ENCODE measurements at regions not wholly inside any gene's neighbourhood (a gene's known extent, or its start where the extent isn't known, plus 50 kb on each side); places are given as distances from the start of the nearest gene placed in this dataset.

GRCh38 chr3:135538123-135538522 is 427.4 kb upstream of the PPP2R3A start:
- Histone ChIP-seq H3K9me3 (ENCODE audit: control insufficient read depth, low read length) (peaks cover 3% of the 10 kb centered on the region), H3K27ac (ENCODE audit: low read depth in 1 of 2, low read length in 2 of 2) (no peak overlapping the region), H3K4me1 (ENCODE audit: control insufficient read depth in 1 of 2, insufficient read depth in 2 of 2, low read length in 2 of 2) (no peaks in the 10 kb centered on the region), H3K36me3 (ENCODE audit: control insufficient read depth in 1 of 2, insufficient read depth in 2 of 2, low read length in 1 of 2) (no peaks in the 10 kb centered on the region), H3K4me3 (ENCODE audit: low read length in 2 of 2) (no peak overlapping the region), H3K27me3 (ENCODE audit: control insufficient read depth in 1 of 2, insufficient read depth in 2 of 2, low read length in 1 of 2) (no peaks in the 10 kb centered on the region)
- intact Hi-C loops (cut with DNase I) = no loop called here
- no peak for DNase-seq
- no peak for ATAC-seq (ENCODE audit: low FRiP score)
- WGBS, 2 donors = 62% methylated on average over 2 of the region's 2 CpGs

- H3K9me3 ChIP-seq (ENCODE audit: control insufficient read depth, low read length) = peaks cover 3% of the 10 kb centered on the region
- 69% methylated on average over 4 of the region's 4 CpGs for WGBS, 2 donors
- no peaks in the 10 kb centered on the region for H3K4me1 ChIP-seq (ENCODE audit: control insufficient read depth in 1 of 2, insufficient read depth in 2 of 2, low read length in 2 of 2)
- intact Hi-C loops (cut with DNase I) = no loop called here
- H3K27me3 ChIP-seq (ENCODE audit: control insufficient read depth in 1 of 2, insufficient read depth in 2 of 2, low read length in 1 of 2) = no peaks in the 10 kb centered on the region
- no peak for ATAC-seq (ENCODE audit: low FRiP score)
- DNase-seq = no peak
- H3K36me3 ChIP-seq (ENCODE audit: control insufficient read depth in 1 of 2, insufficient read depth in 2 of 2, low read length in 1 of 2) = no peaks in the 10 kb centered on the region
- no peak overlapping the region for H3K27ac ChIP-seq (ENCODE audit: low read depth in 1 of 2, low read length in 2 of 2)
- H3K4me3 ChIP-seq (ENCODE audit: low read length in 2 of 2) = no peak overlapping the region
These were observed 426.2 kb upstream of the PPP2R3A start for GRCh38 chr3:135539351-135539750.

- no peak overlapping the region for H3K4me3 ChIP-seq (ENCODE audit: low read length in 2 of 2)
- peaks cover 3% of the 10 kb centered on the region for H3K9me3 ChIP-seq (ENCODE audit: control insufficient read depth, low read length)
- H3K36me3 ChIP-seq (ENCODE audit: control insufficient read depth in 1 of 2, insufficient read depth in 2 of 2, low read length in 1 of 2) = no peaks in the 10 kb centered on the region
- ATAC-seq (ENCODE audit: low FRiP score) = no peak
- intact Hi-C loops (cut with DNase I) = no loop called here
- H3K27ac ChIP-seq (ENCODE audit: low read depth in 1 of 2, low read length in 2 of 2) = no peak overlapping the region
- no peaks in the 10 kb centered on the region for H3K27me3 ChIP-seq (ENCODE audit: control insufficient read depth in 1 of 2, insufficient read depth in 2 of 2, low read length in 1 of 2)
- no peak for DNase-seq
- WGBS, 2 donors = 84 to 91% methylated on average over 3 of the region's 3 CpGs
- no peaks in the 10 kb centered on the region for H3K4me1 ChIP-seq (ENCODE audit: control insufficient read depth in 1 of 2, insufficient read depth in 2 of 2, low read length in 2 of 2)
These were observed 425.7 kb upstream of the PPP2R3A start for GRCh38 chr3:135539854-135540253.

GRCh38 chr3:135549928-135550494 is 415.5 kb upstream of the PPP2R3A start:
- no peaks in the 10 kb centered on the region for H3K36me3 ChIP-seq (ENCODE audit: control insufficient read depth in 1 of 2, insufficient read depth in 2 of 2, low read length in 1 of 2)
- intact Hi-C loops (cut with DNase I) = no loop called here
- no peaks in the 10 kb centered on the region for H3K27me3 ChIP-seq (ENCODE audit: control insufficient read depth in 1 of 2, insufficient read depth in 2 of 2, low read length in 1 of 2)
- DNase-seq (no peak), ATAC-seq (ENCODE audit: low FRiP score) (no peak)
- no peak overlapping the region for H3K27ac ChIP-seq (ENCODE audit: low read depth in 1 of 2, low read length in 2 of 2)
- 72 to 73% methylated on average over 4 of the region's 4 CpGs for WGBS, 2 donors
- H3K9me3 ChIP-seq (ENCODE audit: control insufficient read depth, low read length) = no peaks in the 10 kb centered on the region
- no peak overlapping the region for H3K4me3 ChIP-seq (ENCODE audit: low read length in 2 of 2)
- H3K4me1 ChIP-seq (ENCODE audit: control insufficient read depth in 1 of 2, insufficient read depth in 2 of 2, low read length in 2 of 2) = no peaks in the 10 kb centered on the region

- no peak overlapping the region for H3K27ac ChIP-seq (ENCODE audit: low read depth in 1 of 2, low read length in 2 of 2)
- intact Hi-C loops (cut with DNase I) = no loop called here
- 58 to 75% methylated on average over 2 of the region's 2 CpGs for WGBS, 2 donors
- no peaks in the 10 kb centered on the region for H3K36me3 ChIP-seq (ENCODE audit: control insufficient read depth in 1 of 2, insufficient read depth in 2 of 2, low read length in 1 of 2)
- ATAC-seq (ENCODE audit: low FRiP score) (no peak), DNase-seq (no peak)
- no peaks in the 10 kb centered on the region for H3K27me3 ChIP-seq (ENCODE audit: control insufficient read depth in 1 of 2, insufficient read depth in 2 of 2, low read length in 1 of 2)
- H3K4me1 ChIP-seq (ENCODE audit: control insufficient read depth in 1 of 2, insufficient read depth in 2 of 2, low read length in 2 of 2) = no peaks in the 10 kb centered on the region
- no peaks in the 10 kb centered on the region for H3K9me3 ChIP-seq (ENCODE audit: control insufficient read depth, low read length)
- H3K4me3 ChIP-seq (ENCODE audit: low read length in 2 of 2) = no peak overlapping the region
These were observed 409.4 kb upstream of the PPP2R3A start for GRCh38 chr3:135556174-135556573.

GRCh38 chr3:135558150-135558783 is 407.3 kb upstream of the PPP2R3A start:
- ATAC-seq (ENCODE audit: low FRiP score) (no peak), DNase-seq (no peak)
- Histone ChIP-seq H3K4me3 (ENCODE audit: low read length in 2 of 2) (no peak overlapping the region), H3K4me1 (ENCODE audit: control insufficient read depth in 1 of 2, insufficient read depth in 2 of 2, low read length in 2 of 2) (no peaks in the 10 kb centered on the region), H3K9me3 (ENCODE audit: control insufficient read depth, low read length) (no peaks in the 10 kb centered on the region), H3K27ac (ENCODE audit: low read depth in 1 of 2, low read length in 2 of 2) (no peak overlapping the region), H3K27me3 (ENCODE audit: control insufficient read depth in 1 of 2, insufficient read depth in 2 of 2, low read length in 1 of 2) (no peaks in the 10 kb centered on the region), H3K36me3 (ENCODE audit: control insufficient read depth in 1 of 2, insufficient read depth in 2 of 2, low read length in 1 of 2) (no peaks in the 10 kb centered on the region)
- 72 to 77% methylated on average over 8 of the region's 8 CpGs for WGBS, 2 donors
- intact Hi-C loops (cut with DNase I) = no loop called here

- 26 to 36% methylated on average over 2 of the region's 2 CpGs for WGBS, 2 donors
- H3K27ac ChIP-seq (ENCODE audit: low read depth in 1 of 2, low read length in 2 of 2) = no peak overlapping the region
- H3K9me3 ChIP-seq (ENCODE audit: control insufficient read depth, low read length) = no peaks in the 10 kb centered on the region
- no peaks in the 10 kb centered on the region for H3K4me1 ChIP-seq (ENCODE audit: control insufficient read depth in 1 of 2, insufficient read depth in 2 of 2, low read length in 2 of 2)
- intact Hi-C loops (cut with DNase I) = no loop called here
- ATAC-seq (ENCODE audit: low FRiP score) = no peak
- H3K4me3 ChIP-seq (ENCODE audit: low read length in 2 of 2) = no peak overlapping the region
- H3K36me3 ChIP-seq (ENCODE audit: control insufficient read depth in 1 of 2, insufficient read depth in 2 of 2, low read length in 1 of 2) = no peaks in the 10 kb centered on the region
- no peaks in the 10 kb centered on the region for H3K27me3 ChIP-seq (ENCODE audit: control insufficient read depth in 1 of 2, insufficient read depth in 2 of 2, low read length in 1 of 2)
- DNase-seq = no peak
These were observed 406.6 kb upstream of the PPP2R3A start for GRCh38 chr3:135558906-135559305.

GRCh38 chr3:135559802-135560201 is 405.7 kb upstream of the PPP2R3A start:
- DNase-seq (no peak), ATAC-seq (ENCODE audit: low FRiP score) (no peak)
- WGBS, 2 donors = 85 to 86% methylated on average over 5 of the region's 5 CpGs
- no peak overlapping the region for H3K27ac ChIP-seq (ENCODE audit: low read depth in 1 of 2, low read length in 2 of 2)
- no peaks in the 10 kb centered on the region for H3K4me1 ChIP-seq (ENCODE audit: control insufficient read depth in 1 of 2, insufficient read depth in 2 of 2, low read length in 2 of 2)
- intact Hi-C loops (cut with DNase I) = no loop called here
- no peaks in the 10 kb centered on the region for H3K36me3 ChIP-seq (ENCODE audit: control insufficient read depth in 1 of 2, insufficient read depth in 2 of 2, low read length in 1 of 2)
- no peak overlapping the region for H3K4me3 ChIP-seq (ENCODE audit: low read length in 2 of 2)
- no peaks in the 10 kb centered on the region for H3K27me3 ChIP-seq (ENCODE audit: control insufficient read depth in 1 of 2, insufficient read depth in 2 of 2, low read length in 1 of 2)
- no peaks in the 10 kb centered on the region for H3K9me3 ChIP-seq (ENCODE audit: control insufficient read depth, low read length)

- intact Hi-C loops (cut with DNase I) = no loop called here
- Histone ChIP-seq H3K4me1 (ENCODE audit: control insufficient read depth in 1 of 2, insufficient read depth in 2 of 2, low read length in 2 of 2) (no peaks in the 10 kb centered on the region), H3K4me3 (ENCODE audit: low read length in 2 of 2) (no peak overlapping the region), H3K36me3 (ENCODE audit: control insufficient read depth in 1 of 2, insufficient read depth in 2 of 2, low read length in 1 of 2) (no peaks in the 10 kb centered on the region), H3K9me3 (ENCODE audit: control insufficient read depth, low read length) (no peaks in the 10 kb centered on the region), H3K27ac (ENCODE audit: low read depth in 1 of 2, low read length in 2 of 2) (no peak overlapping the region), H3K27me3 (ENCODE audit: control insufficient read depth in 1 of 2, insufficient read depth in 2 of 2, low read length in 1 of 2) (peaks cover 0 to 4% of the 10 kb centered on the region in 2 donors)
- WGBS, 2 donors = 49 to 52% methylated on average over 4 of the region's 4 CpGs
- no peak for ATAC-seq (ENCODE audit: low FRiP score)
- no peak for DNase-seq
These were observed 404.7 kb upstream of the PPP2R3A start for GRCh38 chr3:135560847-135561246.

Measured in aorta (tissue), 5 donors.